Panc1 (cell line): ENCODE measurements at regions not wholly inside any gene's neighbourhood (a gene's known extent, or its start where the extent isn't known, plus 50 kb on each side); places are given as distances from the start of the nearest gene placed in this dataset.

Experiments used
- ATAC-seq: fragments of 200-7000 bp; cut with Tn5 transposase; 2 replicates; pipeline ENCODE4 v1.9.1; 2020; ENCODE audit warnings: mild to moderate bottlenecking, moderate library complexity
- BruUV-seq: library from RNA; stranded (reverse); fragments of 400-500 nt; replicated peaks from 2 replicates; lab custom pipeline; 2021; lab: Mats Ljungman, UMichigan
- CTCF ChIA-PET: fragments of 300-600 bp; sonication (Branson Sonifier 250); formaldehyde crosslinking; loops from one replicate; lab custom pipeline; 2022; ENCODE audit warnings: antibody characterized with exemption; lab: Charles Lee
- POLR2A ChIA-PET: fragments of 300-600 bp; sonication (Branson Sonifier 250); formaldehyde crosslinking; loops from one replicate; lab custom pipeline; 2022; ENCODE audit warnings: antibody characterized with exemption; lab: Charles Lee
- DNase-seq: peaks from one replicate; pipeline ENCODE4 v3.0.0-alpha.2; 2010; ENCODE audit warnings: low read depth, low spot score
- H3K27ac ChIP-seq: 2 replicates; pipeline ENCODE4 v1.5.1; 2011; ENCODE audit warnings: mild to moderate bottlenecking, low read length, inconsistent platforms
- H3K27me3 ChIP-seq: fragments of 200-500 bp; sonication (Bioruptor generic); 2 replicates; pipeline ENCODE4 v1.6.0; 2014; ENCODE audit warnings: low read length, inconsistent platforms; ENCODE audit not compliant: control insufficient read depth, insufficient read depth
- H3K36me3 ChIP-seq: fragments of 200-500 bp; sonication (Bioruptor generic); 2 replicates; pipeline ENCODE4 v1.5.1; 2014; ENCODE audit warnings: inconsistent platforms, mild to moderate bottlenecking, low read length, moderate library complexity; ENCODE audit not compliant: control insufficient read depth, insufficient read depth
- H3K4me1 ChIP-seq: 2 replicates; pipeline ENCODE4 v1.5.1; 2011; ENCODE audit warnings: inconsistent platforms, mild to moderate bottlenecking, low read length, moderate library complexity; ENCODE audit not compliant: control insufficient read depth, insufficient read depth
- H3K4me3 ChIP-seq, 2 experiments: 2 replicates each; pipeline ENCODE4 v1.5.1; 2011 to 2012; ENCODE audit warnings: low read depth in 2 of 2, low read length in 2 of 2, mild to moderate bottlenecking in 2 of 2, inconsistent platforms in 1 of 2, moderate library complexity in 1 of 2
- H3K9me3 ChIP-seq: fragments of 200-500 bp; sonication (Bioruptor generic); 2 replicates; pipeline ENCODE4 v1.5.1; 2014; ENCODE audit warnings: low read depth, mild to moderate bottlenecking, inconsistent platforms, low read length, moderate library complexity; ENCODE audit not compliant: control insufficient read depth, insufficient read depth
- POLR2AphosphoS5 ChIP-seq: IDR thresholded peaks from 2 replicates; pipeline ENCODE4 v1.6.1; 2012; ENCODE audit warnings: mild to moderate bottlenecking, low read depth, low read length, moderate library complexity
- SIN3A ChIP-seq: IDR thresholded peaks from 2 replicates; pipeline ENCODE4 v1.6.1; 2012; ENCODE audit warnings: low read depth, mild to moderate bottlenecking, low read length, moderate library complexity, borderline replicate concordance; ENCODE audit not compliant: insufficient read depth
- TCF7L2 ChIP-seq: IDR thresholded peaks from 2 replicates; pipeline ENCODE4 v1.6.1; 2011; ENCODE audit warnings: mild to moderate bottlenecking, low read depth, low read length, inconsistent platforms
- in situ Hi-C: cut with HindIII; loops from 2 replicates; pipeline ENCODE4 v1.10.0; 2016; ENCODE audit warnings: low sequenced_read_pairs, low pct_unique_long_range_greater_than_20kb
- intact Hi-C: fragments of 100-400 bp; cut with micrococcal nuclease; formaldehyde crosslinking; loops from one replicate; pipeline ENCODE4 v1.10.0; 2022; ENCODE audit not compliant: unreplicated experiment
- TF ChIP-seq, protein P1 (sequence below): fragments of 450-650 bp; IDR thresholded peaks from 2 replicates; pipeline ENCODE4 v1.5.1; 2017; ENCODE audit warnings: mild to moderate bottlenecking
- TF ChIP-seq, protein P2 (sequence below), 2 experiments: IDR thresholded peaks; 2 replicates each; pipeline ENCODE4 v1.6.1; 2011 to 2012; ENCODE audit warnings: low read depth in 2 of 2, control low read depth in 1 of 2, low read length in 1 of 2, mild to moderate bottlenecking in 1 of 2, moderate library complexity in 1 of 2; ENCODE audit not compliant: insufficient read depth in 1 of 2

- Histone ChIP-seq H3K9me3 (no peaks in the 10 kb centered on the region), H3K36me3 (no peaks in the 10 kb centered on the region), H3K4me3 (no peak overlapping the region), H3K27me3 (no peaks in the 10 kb centered on the region), H3K4me1 (no peaks in the 10 kb centered on the region), H3K27ac (no peak overlapping the region)
- CTCF ChIA-PET: no interaction called here
- DNase-seq (no peak), ATAC-seq (no peak)
- TF ChIP-seq, protein P1, sequence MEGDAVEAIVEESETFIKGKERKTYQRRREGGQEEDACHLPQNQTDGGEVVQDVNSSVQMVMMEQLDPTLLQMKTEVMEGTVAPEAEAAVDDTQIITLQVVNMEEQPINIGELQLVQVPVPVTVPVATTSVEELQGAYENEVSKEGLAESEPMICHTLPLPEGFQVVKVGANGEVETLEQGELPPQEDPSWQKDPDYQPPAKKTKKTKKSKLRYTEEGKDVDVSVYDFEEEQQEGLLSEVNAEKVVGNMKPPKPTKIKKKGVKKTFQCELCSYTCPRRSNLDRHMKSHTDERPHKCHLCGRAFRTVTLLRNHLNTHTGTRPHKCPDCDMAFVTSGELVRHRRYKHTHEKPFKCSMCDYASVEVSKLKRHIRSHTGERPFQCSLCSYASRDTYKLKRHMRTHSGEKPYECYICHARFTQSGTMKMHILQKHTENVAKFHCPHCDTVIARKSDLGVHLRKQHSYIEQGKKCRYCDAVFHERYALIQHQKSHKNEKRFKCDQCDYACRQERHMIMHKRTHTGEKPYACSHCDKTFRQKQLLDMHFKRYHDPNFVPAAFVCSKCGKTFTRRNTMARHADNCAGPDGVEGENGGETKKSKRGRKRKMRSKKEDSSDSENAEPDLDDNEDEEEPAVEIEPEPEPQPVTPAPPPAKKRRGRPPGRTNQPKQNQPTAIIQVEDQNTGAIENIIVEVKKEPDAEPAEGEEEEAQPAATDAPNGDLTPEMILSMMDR: no peak
- TF ChIP-seq TCF7L2: no peak
- TF ChIP-seq SIN3A: no peak
- TF ChIP-seq, protein P2, sequence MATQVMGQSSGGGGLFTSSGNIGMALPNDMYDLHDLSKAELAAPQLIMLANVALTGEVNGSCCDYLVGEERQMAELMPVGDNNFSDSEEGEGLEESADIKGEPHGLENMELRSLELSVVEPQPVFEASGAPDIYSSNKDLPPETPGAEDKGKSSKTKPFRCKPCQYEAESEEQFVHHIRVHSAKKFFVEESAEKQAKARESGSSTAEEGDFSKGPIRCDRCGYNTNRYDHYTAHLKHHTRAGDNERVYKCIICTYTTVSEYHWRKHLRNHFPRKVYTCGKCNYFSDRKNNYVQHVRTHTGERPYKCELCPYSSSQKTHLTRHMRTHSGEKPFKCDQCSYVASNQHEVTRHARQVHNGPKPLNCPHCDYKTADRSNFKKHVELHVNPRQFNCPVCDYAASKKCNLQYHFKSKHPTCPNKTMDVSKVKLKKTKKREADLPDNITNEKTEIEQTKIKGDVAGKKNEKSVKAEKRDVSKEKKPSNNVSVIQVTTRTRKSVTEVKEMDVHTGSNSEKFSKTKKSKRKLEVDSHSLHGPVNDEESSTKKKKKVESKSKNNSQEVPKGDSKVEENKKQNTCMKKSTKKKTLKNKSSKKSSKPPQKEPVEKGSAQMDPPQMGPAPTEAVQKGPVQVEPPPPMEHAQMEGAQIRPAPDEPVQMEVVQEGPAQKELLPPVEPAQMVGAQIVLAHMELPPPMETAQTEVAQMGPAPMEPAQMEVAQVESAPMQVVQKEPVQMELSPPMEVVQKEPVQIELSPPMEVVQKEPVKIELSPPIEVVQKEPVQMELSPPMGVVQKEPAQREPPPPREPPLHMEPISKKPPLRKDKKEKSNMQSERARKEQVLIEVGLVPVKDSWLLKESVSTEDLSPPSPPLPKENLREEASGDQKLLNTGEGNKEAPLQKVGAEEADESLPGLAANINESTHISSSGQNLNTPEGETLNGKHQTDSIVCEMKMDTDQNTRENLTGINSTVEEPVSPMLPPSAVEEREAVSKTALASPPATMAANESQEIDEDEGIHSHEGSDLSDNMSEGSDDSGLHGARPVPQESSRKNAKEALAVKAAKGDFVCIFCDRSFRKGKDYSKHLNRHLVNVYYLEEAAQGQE (IDR thresholded peaks at IDR 0.05; ENCODE audit: insufficient read depth in 1 of 2, low read depth in 2 of 2, low read length in 1 of 2): no peak
- no peak for TF ChIP-seq POLR2AphosphoS5
- POLR2A ChIA-PET: no interaction called here
- no TSS peak for BruUV-seq
- intact Hi-C loops: no loop called here
- in situ Hi-C loops: no loop called here
Measured at GRCh38 chr20:57967364-57967763, 257.5 kb upstream of the PMEPA1 start.

DNA sequence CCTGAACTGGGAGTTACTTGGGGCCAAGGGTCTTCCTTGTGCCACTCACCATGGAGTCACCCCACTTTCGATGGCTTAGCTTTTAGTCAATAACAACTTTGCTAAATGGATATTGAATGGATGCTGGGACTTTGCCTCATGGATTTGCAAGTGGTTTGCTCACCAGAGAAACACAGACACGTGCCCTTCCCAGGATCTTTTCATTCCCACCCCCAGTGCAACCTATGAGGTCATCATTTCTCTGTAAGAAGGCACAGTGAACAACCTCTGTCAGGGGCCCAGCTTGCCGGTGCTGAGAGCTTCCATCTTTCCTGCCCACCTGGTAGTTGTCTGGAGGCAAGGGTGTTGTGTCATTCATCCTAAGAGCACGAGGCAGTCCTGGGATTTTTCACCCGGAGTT lies 256.8 kb upstream of the PMEPA1 start:
- BruUV-seq: no TSS peak

More for the DNA sequence above, 256.8 kb upstream of the PMEPA1 start:
- no peak for TF ChIP-seq SIN3A
- TF ChIP-seq, protein P2 (IDR thresholded peaks at IDR 0.05; ENCODE audit: insufficient read depth in 1 of 2, low read depth in 2 of 2, low read length in 1 of 2): no peak
- TF ChIP-seq TCF7L2: no peak
- TF ChIP-seq POLR2AphosphoS5: no peak
- TF ChIP-seq, protein P1: no peak
- intact Hi-C loops (no loop called here), in situ Hi-C loops (no loop called here)
- ChIA-PET CTCF (no interaction called here), POLR2A (no interaction called here)
- ATAC-seq (no peak), DNase-seq (no peak)
- Histone ChIP-seq H3K27ac (no peak overlapping the region), H3K27me3 (no peaks in the 10 kb centered on the region), H3K4me1 (no peaks in the 10 kb centered on the region), H3K4me3 (no peak overlapping the region), H3K9me3 (no peaks in the 10 kb centered on the region), H3K36me3 (no peaks in the 10 kb centered on the region)
